ENCODE measurements at regions not wholly inside any gene's neighbourhood (a gene's known extent, or its start where the extent isn't known, plus 50 kb on each side); places are given as distances from the start of the nearest gene placed in this dataset.

- dilution Hi-C loops (cut with MboI; ENCODE audit: extremely low pct_ligation_motif_present, low sequenced_read_pairs), result no loop called here
- Histone ChIP-seq H3K9ac (replicated peaks; ENCODE audit: extremely low read depth, insufficient read depth, low read length) (no peak overlapping the region), H3K27me3 (ENCODE audit: control insufficient read depth in 2 of 2, insufficient read depth in 2 of 2, low read length in 2 of 2) (peaks cover 0 to 2% of the 10 kb centered on the region in 2 experiments), H3K27ac (ENCODE audit: insufficient read depth, low read depth, low read length) (no peak overlapping the region), H4K20me1 (replicated peaks; ENCODE audit: control insufficient read depth, extremely low read depth, insufficient read depth, low read length) (no peaks in the 10 kb centered on the region), H3K4me2 (ENCODE audit: insufficient read depth, low read length) (no peak overlapping the region), H3K4me1 (ENCODE audit: control insufficient read depth, extremely low read depth, insufficient read depth, low read length) (no peaks in the 10 kb centered on the region), H3K4me3 (replicated peaks in 1 of 3; ENCODE audit: insufficient read depth in 1 of 3, low read depth in 1 of 3, low read length in 3 of 3) (no peak overlapping the region), H3K9me3 (replicated peaks; ENCODE audit: control insufficient read depth, insufficient read depth, low read length) (no peaks in the 10 kb centered on the region), H3K36me3 (ENCODE audit: control insufficient read depth in 2 of 2, extremely low read depth in 1 of 2, insufficient read depth in 2 of 2, low read length in 2 of 2) (no peaks in the 10 kb centered on the region), H3K79me2 (ENCODE audit: control insufficient read depth, insufficient read depth, low read length) (no peaks in the 10 kb centered on the region), H3K9me1 (replicated peaks; ENCODE audit: control insufficient read depth, extremely low read depth, insufficient read depth, low read length) (no peaks in the 10 kb centered on the region), H2AFZ (ENCODE audit: low read depth, low read length) (no peak overlapping the region)
- DNase-seq (ENCODE audit: low read depth, low spot score), result no peak
- FAIRE-seq, result no peak
- POLR2A ChIA-PET, result no interaction called here
- CTCF ChIA-PET, result no interaction called here
- intact Hi-C loops (cut with micrococcal nuclease), result no loop called here
- TF ChIP-seq JUN (IDR thresholded peaks at IDR 0.05; ENCODE audit: borderline replicate concordance, insufficient read depth, insufficient read length, low read depth) (no peak), MAX (IDR thresholded peaks at IDR 0.05; ENCODE audit: insufficient read depth, insufficient read length) (no peak), POLR2AphosphoS5 (IDR thresholded peaks at IDR 0.05; ENCODE audit: insufficient read depth, low read depth, low read length) (no peak), FOS (IDR thresholded peaks at IDR 0.05; ENCODE audit: borderline replicate concordance, insufficient read depth, low read length) (no peak), CTCF (IDR thresholded peaks at IDR 0.05; ENCODE audit: extremely low read depth in 1 of 2, insufficient read depth in 1 of 2, low read depth in 1 of 2, low read length in 2 of 2) (no peak), GATA2 (IDR thresholded peaks at IDR 0.05; ENCODE audit: insufficient read depth, insufficient read length, low read depth, low read length) (no peak), POLR2A (IDR thresholded peaks at IDR 0.05; ENCODE audit: low read depth, low read length) (no peak), EZH2 (IDR thresholded peaks at IDR 0.05; ENCODE audit: borderline replicate concordance, low read depth, low read length, severe bottlenecking) (no peak), MYC (IDR thresholded peaks at IDR 0.05; ENCODE audit: low read depth, low read length) (no peak)
- BruUV-seq (replicated peaks), result no TSS peak
Observed at GRCh38 chr15:31526916-31527690, 200.5 kb downstream of the KLF13 start.

Data from endothelial cell of umbilical vein (primary cell).